ENCODE measurements at regions not wholly inside any gene's neighbourhood (a gene's known extent, or its start where the extent isn't known, plus 50 kb on each side); places are given as distances from the start of the nearest gene placed in this dataset.

DNA sequence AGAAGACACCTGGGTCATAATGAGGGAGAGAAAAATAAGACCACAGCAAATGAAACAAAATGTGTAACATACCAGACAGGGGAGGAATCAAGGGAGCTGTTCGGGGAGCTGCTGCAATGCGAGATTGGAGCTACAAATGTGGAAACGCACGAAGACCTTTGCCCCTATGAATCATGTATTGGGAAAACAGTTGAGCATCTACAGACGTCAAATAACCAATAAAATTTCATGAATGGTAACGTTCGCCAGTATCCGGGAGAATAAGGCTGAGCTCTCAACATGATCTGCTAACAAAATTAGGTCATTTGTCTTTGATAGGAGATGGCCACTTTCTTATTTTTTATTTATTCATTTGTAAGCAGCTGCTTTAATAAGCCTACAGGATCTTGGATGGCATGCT lies 486.2 kb upstream of the RBFOX1 start:
- no peak for DNase-seq (ENCODE audit: low read depth)
- TF ChIP-seq, protein P1, sequence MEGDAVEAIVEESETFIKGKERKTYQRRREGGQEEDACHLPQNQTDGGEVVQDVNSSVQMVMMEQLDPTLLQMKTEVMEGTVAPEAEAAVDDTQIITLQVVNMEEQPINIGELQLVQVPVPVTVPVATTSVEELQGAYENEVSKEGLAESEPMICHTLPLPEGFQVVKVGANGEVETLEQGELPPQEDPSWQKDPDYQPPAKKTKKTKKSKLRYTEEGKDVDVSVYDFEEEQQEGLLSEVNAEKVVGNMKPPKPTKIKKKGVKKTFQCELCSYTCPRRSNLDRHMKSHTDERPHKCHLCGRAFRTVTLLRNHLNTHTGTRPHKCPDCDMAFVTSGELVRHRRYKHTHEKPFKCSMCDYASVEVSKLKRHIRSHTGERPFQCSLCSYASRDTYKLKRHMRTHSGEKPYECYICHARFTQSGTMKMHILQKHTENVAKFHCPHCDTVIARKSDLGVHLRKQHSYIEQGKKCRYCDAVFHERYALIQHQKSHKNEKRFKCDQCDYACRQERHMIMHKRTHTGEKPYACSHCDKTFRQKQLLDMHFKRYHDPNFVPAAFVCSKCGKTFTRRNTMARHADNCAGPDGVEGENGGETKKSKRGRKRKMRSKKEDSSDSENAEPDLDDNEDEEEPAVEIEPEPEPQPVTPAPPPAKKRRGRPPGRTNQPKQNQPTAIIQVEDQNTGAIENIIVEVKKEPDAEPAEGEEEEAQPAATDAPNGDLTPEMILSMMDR (IDR thresholded peaks at IDR 0.05; ENCODE audit: low read depth, low read length) = no peak
- no peak for TF ChIP-seq MYC (IDR thresholded peaks at IDR 0.05; ENCODE audit: low read depth, low read length)
- TF ChIP-seq, protein P2, sequence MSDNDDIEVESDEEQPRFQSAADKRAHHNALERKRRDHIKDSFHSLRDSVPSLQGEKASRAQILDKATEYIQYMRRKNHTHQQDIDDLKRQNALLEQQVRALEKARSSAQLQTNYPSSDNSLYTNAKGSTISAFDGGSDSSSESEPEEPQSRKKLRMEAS (IDR thresholded peaks at IDR 0.05; ENCODE audit: low read depth, low read length) = no peak
- TF ChIP-seq POLR2A (IDR thresholded peaks at IDR 0.05; ENCODE audit: extremely low read depth, insufficient read length) = no peak
- no peak overlapping the region for H3K4me3 ChIP-seq (ENCODE audit: low read depth, low read length)

DNA sequence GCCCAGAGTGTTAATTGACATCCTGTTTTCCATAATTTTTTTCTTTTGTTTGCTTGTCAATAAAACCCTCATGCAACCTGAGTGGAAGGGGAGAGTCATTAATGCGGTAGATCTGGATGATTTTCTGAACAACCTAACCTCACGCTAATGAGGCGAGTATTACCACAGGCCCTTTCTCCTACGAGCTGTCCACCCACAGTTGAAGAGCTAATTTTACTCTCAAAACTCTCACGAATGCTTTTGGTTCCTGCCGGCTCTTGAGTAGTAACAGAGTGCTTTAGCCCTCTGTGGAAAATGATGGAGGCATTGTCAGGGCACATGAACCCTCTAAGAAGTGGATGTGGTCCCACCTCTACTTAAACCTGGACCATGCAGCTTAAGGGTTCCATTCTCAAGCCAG lies 491.3 kb upstream of the RBFOX1 start:
- no peak for DNase-seq (ENCODE audit: low read depth)
- TF ChIP-seq, protein P2 (IDR thresholded peaks at IDR 0.05; ENCODE audit: low read depth, low read length) = no peak
- TF ChIP-seq POLR2A (IDR thresholded peaks at IDR 0.05; ENCODE audit: extremely low read depth, insufficient read length) (no peak), MYC (IDR thresholded peaks at IDR 0.05; ENCODE audit: low read depth, low read length) (no peak)
- TF ChIP-seq, protein P1 (IDR thresholded peaks at IDR 0.05; ENCODE audit: low read depth, low read length) = no peak
- no peak overlapping the region for H3K4me3 ChIP-seq (ENCODE audit: low read depth, low read length)

DNA sequence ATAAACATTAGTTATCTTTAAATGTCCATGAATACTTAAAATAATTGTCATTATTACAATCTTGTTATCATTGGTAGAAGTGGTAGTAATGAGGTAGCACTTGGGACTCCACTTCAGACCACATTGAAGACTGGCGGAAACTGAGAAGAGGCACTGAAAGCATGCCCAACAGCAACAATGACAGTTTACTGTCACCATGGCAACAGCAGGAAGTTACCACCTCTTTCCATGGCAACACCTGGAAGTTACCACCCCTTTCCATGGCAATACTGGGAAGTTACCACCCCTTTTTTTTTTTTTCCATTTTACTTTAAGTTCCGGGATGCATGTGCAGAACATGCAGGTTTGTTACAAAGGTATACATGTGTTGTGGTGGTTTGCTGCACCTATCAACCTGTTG lies 494.9 kb upstream of the RBFOX1 start:
- TF ChIP-seq MYC (IDR thresholded peaks at IDR 0.05; ENCODE audit: low read depth, low read length) (no peak), POLR2A (IDR thresholded peaks at IDR 0.05; ENCODE audit: extremely low read depth, insufficient read length) (no peak)
- TF ChIP-seq, protein P2 (IDR thresholded peaks at IDR 0.05; ENCODE audit: low read depth, low read length) = no peak
- TF ChIP-seq, protein P1 (IDR thresholded peaks at IDR 0.05; ENCODE audit: low read depth, low read length) = no peak
- H3K4me3 ChIP-seq (ENCODE audit: low read depth, low read length) = no peak overlapping the region
- DNase-seq (ENCODE audit: low read depth) = no peak

DNA sequence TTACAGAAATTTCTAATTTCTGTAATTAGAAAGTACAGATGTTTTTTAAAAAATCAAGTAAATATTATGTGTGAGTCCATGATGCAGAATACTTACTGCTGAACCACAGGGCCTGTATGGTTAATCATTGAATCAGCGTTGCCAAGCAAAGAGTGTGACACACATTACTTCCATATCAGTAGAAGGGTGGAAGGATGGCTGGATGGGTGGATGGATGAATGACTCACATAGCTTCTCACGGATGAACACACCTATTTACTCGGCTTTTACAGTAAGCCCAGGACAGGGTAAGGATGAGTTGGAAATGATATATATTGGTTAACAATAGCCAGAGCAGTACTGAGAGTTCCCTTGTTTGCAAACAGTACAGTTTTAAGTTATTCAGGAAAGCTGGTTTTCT lies 495.9 kb upstream of the RBFOX1 start:
- TF ChIP-seq POLR2A (IDR thresholded peaks at IDR 0.05; ENCODE audit: extremely low read depth, insufficient read length) = no peak
- TF ChIP-seq, protein P1 (IDR thresholded peaks at IDR 0.05; ENCODE audit: low read depth, low read length) = no peak
- TF ChIP-seq, protein P2 (IDR thresholded peaks at IDR 0.05; ENCODE audit: low read depth, low read length) = no peak
- no peak for TF ChIP-seq MYC (IDR thresholded peaks at IDR 0.05; ENCODE audit: low read depth, low read length)
- no peak overlapping the region for H3K4me3 ChIP-seq (ENCODE audit: low read depth, low read length)
- no peak for DNase-seq (ENCODE audit: low read depth)

DNA sequence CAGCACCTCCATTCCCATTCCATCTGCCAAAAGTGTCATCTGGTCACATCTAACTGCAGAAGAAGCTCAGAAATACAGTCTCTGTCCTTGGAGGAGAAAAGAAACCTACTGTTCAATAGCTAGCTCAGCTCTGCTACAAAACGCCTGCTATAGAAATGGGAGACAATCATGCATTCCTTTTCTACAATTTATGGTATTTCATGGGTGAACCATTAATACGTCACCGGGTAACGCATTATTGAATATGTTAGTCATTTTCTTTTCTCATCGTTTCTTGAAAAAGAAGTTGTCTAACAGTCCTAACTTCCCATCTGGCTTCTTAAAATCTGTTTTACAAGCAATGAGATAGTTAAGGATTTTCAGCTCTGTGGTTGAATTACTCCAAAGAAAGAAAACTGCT lies 496.7 kb upstream of the RBFOX1 start:
- no peak for DNase-seq (ENCODE audit: low read depth)
- H3K4me3 ChIP-seq (ENCODE audit: low read depth, low read length) = no peak overlapping the region
- TF ChIP-seq, protein P1 (IDR thresholded peaks at IDR 0.05; ENCODE audit: low read depth, low read length) = no peak
- no peak for TF ChIP-seq MYC (IDR thresholded peaks at IDR 0.05; ENCODE audit: low read depth, low read length)

DNA sequence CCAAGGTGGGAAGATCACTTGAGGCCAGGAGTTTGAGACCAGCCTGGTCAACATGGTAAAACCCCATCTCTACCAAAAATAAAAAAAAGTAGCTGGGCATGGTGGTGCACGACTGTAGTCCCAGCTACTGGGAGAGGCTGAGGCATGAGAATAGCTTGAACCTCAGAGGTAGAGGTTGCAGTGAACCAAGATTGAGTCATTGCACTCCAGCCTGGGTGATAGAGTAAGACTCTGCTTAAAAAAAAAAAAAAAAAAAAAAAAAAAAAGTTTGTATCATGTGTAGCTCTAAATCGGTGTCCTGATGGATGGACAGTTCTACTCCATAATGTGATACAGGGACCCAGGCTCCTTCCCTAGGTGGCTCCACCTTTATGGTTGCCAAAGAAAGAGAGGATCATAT lies 497.1 kb upstream of the RBFOX1 start:
- H3K4me3 ChIP-seq (ENCODE audit: low read depth, low read length) = no peak overlapping the region
- TF ChIP-seq MYC (IDR thresholded peaks at IDR 0.05; ENCODE audit: low read depth, low read length) (no peak), POLR2A (IDR thresholded peaks at IDR 0.05; ENCODE audit: extremely low read depth, insufficient read length) (no peak)
- TF ChIP-seq, protein P2 (IDR thresholded peaks at IDR 0.05; ENCODE audit: low read depth, low read length) = no peak
- TF ChIP-seq, protein P1 (IDR thresholded peaks at IDR 0.05; ENCODE audit: low read depth, low read length) = no peak
- DNase-seq (ENCODE audit: low read depth) = no peak
